Stimulated activated CD8-positive, alpha-beta memory T cell treated with anti-CD3 and anti-CD28 coated beads, Interleukin-7, amount 100 ng/mL, for 4 hours (primary cell): ENCODE measurements at regions not wholly inside any gene's neighbourhood (a gene's known extent, or its start where the extent isn't known, plus 50 kb on each side); places are given as distances from the start of the nearest gene placed in this dataset.

ENCODE experiments used
- DNase-seq, 2 donors: peaks; one replicate each; pipeline ENCODE4 v3.0.0-alpha.2; 2020; ENCODE audit warnings: low read depth in 2 of 2

DNA sequence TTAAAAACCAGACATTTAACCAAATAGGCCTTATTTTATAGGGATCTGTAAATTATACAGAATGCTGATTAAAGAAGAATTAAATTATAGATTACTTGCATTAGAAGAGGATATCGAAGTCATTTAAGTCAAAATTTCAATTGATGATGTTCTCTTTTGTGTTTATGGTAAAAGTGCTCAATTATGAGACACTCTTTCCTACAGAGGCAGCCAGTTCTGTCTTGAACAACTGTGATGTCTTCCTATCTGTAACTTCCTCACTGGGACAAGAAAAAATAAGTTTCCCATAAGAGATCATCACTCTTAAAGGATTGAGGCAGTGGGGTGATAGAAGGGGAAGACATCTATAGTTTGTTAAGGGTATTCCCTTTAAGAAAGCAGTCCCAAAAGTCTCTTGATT is 613.5 kb downstream of the INSC start:
- DNase-seq, result no peak

GRCh38 chr11:15730263-15730994 is 615.7 kb downstream of the INSC start:
- DNase-seq, result no peak

GRCh38 chr11:15730995-15731385 is 616.3 kb downstream of the INSC start:
- DNase-seq, result no peak

DNA sequence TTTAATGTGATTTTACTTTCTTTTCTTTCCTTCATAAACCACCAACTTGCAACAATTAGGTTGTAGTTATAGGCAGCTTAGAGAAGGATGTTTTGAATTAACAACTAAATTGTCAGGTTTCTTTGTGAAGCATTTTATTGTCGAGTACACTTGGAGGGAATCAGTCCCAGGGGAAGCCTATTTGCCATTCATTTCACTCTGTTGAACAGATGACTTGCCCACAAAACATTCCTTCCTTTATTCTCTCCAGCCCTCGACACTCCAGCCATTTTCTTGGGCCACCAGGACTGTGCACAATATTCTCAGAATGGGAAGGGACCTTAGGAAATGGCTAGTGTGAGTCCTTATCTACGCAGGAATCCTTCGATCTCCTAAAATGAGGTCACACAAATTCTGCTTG is 620.6 kb downstream of the SOX6 start:
- DNase-seq, result no peak

- no peak for DNase-seq
Measured at GRCh38 chr11:15737320-15737719, 619.0 kb downstream of the SOX6 start.

- DNase-seq, result no peak
Measured at GRCh38 chr11:15738931-15739330, 617.4 kb downstream of the SOX6 start.

DNA sequence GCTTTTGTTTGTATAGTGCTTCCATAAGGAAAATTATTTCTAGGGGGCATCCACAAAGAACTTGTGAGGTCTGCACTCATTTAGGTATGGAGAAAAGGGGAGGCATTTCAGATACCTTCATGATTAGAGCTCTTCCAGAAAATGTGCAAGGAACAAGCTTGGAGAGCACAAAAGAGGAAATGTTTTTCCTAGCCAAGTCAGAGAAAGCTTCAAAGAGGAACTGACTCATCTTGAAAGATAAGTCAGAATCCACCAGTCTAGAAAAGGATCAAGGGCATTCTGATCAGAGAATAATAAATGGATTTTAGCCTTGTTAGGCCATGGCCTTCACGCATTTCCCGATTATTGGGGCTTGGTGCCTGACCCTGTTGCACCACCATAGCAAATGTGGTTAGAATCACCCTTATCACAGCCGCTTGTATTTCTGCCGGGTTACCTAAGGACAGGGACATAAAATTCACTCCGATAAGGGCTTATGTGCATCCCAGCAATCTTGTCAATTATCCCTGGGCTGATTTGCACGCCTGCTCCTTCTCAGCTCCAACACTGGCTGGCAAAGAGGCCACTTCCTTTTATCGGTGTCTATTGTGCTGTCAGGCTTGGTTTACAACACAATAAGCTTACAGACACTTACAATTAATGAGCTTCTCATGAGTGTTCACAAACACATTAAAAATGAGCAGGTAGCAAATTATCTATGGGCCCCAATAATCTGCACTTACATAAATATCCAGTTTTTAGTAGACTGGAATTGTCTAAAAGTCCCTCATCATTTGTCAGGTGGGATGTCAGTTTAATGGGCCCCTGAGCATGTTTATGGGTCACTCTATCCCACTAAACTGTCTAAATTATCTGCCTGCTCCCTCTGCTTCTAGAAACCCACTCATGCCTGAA is 613.5 kb downstream of the SOX6 start:
- DNase-seq, result no peak

- DNase-seq, result no peak
Measured at GRCh38 chr11:15744693-15745092, 611.7 kb downstream of the SOX6 start.

- no peak for DNase-seq
Measured at GRCh38 chr11:15745266-15745665, 611.1 kb downstream of the SOX6 start.

GRCh38 chr11:15747671-15748070 is 608.7 kb downstream of the SOX6 start:
- DNase-seq, result no peak

DNA sequence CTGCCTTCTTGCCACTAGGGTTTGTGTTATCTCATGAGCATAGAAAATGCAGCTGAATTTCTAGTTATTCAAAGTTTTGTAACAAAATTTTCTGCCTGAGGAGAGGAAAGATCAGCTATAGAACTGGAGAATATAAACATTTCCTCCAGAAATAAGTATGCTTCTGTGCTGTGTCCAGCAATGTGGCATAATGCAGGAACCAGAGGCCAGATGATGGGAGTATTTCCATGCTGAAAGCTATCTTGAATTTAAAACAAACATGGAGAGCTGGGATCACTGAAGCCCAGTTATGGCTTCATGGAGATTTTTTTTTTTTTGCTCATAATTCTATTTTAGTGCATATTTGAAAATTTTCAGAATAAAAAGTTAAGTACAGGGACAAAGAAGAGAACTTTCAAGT is 608.2 kb downstream of the SOX6 start:
- DNase-seq, result no peak

DNA sequence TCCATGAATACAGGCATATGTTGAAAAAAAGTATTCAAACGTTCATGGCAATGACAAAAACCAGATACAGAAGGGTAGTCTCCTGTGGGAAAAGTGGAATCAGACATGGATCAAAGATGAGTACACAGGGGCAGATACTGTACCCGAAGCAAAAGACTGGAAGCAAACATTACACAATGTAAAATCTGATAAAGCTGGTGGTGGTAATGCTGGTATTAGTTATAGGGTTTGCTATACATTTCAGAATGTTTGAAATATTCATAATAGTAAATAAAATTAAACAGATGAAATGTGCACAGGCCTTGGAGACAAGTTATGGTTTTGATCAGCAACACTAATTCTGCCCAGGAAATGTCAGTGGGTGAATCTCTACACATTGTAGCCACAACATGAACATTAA is 607.6 kb downstream of the SOX6 start:
- no peak for DNase-seq

- no peak for DNase-seq
Measured at GRCh38 chr11:15750535-15751308, 605.6 kb downstream of the SOX6 start.

DNA sequence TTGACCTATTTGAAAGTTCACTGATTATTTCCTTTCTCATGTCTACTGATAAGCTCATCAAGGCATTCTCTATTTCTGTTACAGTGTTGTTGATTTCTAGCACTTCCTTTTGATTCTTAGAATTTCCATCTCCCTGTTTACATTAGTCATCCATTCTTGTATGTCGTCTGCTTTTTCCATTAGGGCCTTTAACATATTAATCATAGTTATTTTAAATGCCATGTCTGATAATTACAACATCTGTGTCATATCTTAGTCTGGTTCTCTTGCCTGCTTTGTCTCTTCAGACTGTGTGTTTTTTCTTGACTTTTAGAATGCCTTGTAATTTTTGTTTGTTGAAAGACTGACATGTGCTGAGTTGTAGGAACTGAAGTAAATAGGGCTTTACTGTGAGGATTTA is 602.1 kb downstream of the SOX6 start:
- no peak for DNase-seq

- no peak for DNase-seq
Measured at GRCh38 chr11:15757048-15757698, 599.2 kb downstream of the SOX6 start.

DNA sequence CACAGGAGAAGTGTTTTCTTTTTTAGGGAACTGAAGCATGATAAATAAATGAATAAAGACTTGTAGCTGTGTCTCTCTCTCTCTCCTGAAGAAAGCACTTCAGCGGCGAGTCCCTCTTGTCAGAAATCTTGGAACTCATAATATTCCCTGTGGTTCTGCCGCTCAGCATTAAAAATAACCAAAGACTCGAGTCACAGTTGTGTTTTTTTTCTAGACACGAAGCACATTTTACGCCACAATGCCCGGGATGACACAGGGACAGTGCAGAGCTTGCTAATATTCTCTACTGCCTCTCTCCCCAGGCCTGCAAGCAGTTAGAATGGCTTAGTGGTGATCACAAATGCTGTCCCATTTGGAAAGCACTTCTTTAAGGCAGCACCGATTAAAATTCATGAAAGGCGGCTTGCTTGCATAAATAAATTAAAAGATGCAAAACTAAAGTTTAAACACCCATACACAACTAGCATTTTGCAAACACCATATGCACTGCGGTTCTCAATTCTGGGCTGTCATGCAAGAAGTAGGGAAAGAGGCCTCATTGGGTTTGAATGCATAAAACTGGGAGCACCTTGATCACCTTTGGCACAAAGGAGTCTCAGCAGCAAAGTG is 597.4 kb downstream of the SOX6 start:
- no peak for DNase-seq

DNA sequence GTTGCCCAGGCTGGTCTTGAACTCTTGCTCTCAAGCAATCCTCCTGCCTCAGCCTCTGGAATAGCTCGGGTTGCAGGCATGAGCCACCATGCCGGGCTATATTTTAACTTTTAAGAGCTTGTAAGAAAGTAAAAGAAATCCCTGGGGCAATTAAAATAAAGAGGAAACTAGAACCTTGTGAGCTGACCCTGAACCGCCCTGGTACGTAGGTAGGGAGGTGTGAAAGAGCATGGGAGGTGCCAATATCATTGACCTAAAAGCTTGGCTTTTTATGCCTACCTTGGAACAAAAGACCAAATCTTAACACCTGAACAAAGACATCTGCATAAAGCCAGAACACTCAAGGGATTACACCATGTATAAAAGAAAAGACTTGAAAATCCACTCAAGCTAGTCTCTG is 595.1 kb downstream of the SOX6 start:
- no peak for DNase-seq

DNA sequence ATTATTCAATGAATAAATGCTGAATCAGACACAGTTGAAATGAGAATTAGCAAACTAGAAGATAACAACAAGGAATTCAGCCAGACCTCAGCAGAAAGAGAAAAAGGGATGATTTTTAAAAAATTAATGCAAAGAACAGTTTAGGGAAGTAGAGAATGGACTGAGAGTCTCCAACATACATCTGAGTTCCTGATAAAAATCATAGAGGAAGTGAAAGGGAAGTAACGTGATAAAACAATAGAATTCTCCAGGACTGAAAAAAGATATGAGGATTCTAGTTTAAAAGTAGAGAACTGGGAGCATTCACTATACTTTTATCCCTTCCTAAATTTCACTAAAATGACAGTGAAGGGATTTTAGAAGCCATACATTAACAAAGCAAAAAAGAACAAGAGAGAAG is 592.0 kb downstream of the SOX6 start:
- no peak for DNase-seq

GRCh38 chr11:15764948-15765347 is 591.4 kb downstream of the SOX6 start:
- no peak for DNase-seq

DNA sequence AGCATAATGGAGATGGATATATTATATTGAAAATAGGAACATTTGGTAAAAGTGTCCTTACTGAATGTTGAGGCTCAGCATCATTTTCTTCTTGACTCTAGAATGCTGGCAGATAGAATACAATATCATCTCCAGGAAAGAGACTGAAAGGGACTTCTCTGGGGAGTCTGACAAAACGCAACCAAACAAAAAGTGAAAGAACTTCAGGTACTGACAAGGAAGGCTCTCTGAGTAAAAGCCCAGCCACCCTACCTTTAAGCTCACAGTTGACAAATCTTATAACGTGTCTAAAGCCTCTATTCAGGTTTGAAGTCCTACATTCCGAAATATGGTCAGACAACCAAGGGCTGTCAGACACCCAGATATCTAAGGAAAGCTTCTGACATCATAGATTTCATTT is 590.8 kb downstream of the SOX6 start:
- no peak for DNase-seq

- no peak for DNase-seq
Measured at GRCh38 chr11:15768321-15768720, 588.0 kb downstream of the SOX6 start.

- DNase-seq, result no peak
Measured at GRCh38 chr11:15769203-15769602, 587.1 kb downstream of the SOX6 start.
